Adrenal gland (tissue), 5 donors: ENCODE measurements at regions not wholly inside any gene's neighbourhood (a gene's known extent, or its start where the extent isn't known, plus 50 kb on each side); places are given as distances from the start of the nearest gene placed in this dataset.

Experiments used
- POLR2A ChIP-seq, 2 donors: fragments of 450-650 bp; IDR thresholded peaks; one replicate each; pipeline ENCODE4 v1.6.1; 2017; ENCODE audit warnings: antibody characterized with exemption in 2 of 2, mild to moderate bottlenecking in 2 of 2, moderate library complexity in 1 of 2
- TF ChIP-seq, protein P1 (sequence below), 6 experiments: fragments of 450-650 bp in 4 of 6; fragments of 200-600 bp in 2 of 6; sonication (generic) in 1 of 6; IDR thresholded peaks; 1 replicate in 5 of 6; 2 replicates in 1 of 6; pipeline versions ENCODE4 v1.5.1 to v1.8.0; 2016 to 2021; ENCODE audit warnings: antibody characterized with exemption in 6 of 6, mild to moderate bottlenecking in 2 of 6, moderate library complexity in 1 of 6
- donor health status: DM: no; HTN: no; CAD: no.

DNA sequence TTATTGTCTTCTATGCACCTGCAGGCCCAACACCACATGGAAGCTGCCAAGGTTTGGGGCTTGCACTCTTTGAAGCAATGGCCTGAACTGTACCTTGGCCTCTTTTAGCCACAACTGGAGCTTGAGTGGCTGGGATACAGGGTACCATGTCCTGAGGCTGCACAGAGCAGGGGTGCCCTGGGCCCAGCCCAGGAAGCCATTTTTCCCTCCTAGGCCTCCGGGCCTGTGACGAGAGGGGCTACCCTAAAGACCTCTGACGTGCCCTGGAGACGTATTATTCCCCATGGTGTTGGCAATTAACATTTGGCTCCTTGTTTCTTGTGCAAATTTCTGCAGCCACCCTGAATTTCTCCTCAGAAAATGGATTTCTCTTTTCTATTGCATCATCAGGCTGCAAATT is 519.9 kb upstream of the MAGEB18 start:
- TF ChIP-seq, protein P1, sequence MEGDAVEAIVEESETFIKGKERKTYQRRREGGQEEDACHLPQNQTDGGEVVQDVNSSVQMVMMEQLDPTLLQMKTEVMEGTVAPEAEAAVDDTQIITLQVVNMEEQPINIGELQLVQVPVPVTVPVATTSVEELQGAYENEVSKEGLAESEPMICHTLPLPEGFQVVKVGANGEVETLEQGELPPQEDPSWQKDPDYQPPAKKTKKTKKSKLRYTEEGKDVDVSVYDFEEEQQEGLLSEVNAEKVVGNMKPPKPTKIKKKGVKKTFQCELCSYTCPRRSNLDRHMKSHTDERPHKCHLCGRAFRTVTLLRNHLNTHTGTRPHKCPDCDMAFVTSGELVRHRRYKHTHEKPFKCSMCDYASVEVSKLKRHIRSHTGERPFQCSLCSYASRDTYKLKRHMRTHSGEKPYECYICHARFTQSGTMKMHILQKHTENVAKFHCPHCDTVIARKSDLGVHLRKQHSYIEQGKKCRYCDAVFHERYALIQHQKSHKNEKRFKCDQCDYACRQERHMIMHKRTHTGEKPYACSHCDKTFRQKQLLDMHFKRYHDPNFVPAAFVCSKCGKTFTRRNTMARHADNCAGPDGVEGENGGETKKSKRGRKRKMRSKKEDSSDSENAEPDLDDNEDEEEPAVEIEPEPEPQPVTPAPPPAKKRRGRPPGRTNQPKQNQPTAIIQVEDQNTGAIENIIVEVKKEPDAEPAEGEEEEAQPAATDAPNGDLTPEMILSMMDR (IDR thresholded peaks at IDR 0.05), result no peak
- TF ChIP-seq POLR2A (IDR thresholded peaks at IDR 0.05), result no peak
